ENCODE measurements at regions not wholly inside any gene's neighbourhood (a gene's known extent, or its start where the extent isn't known, plus 50 kb on each side); places are given as distances from the start of the nearest gene placed in this dataset.
"Not testable (repeated sequence)": the region's sequence is repeated elsewhere in the genome, so short reads cannot be mapped to it uniquely, and the experiment has no call there.

GRCh38 chr1:221587013-221587412, 154.9 kb downstream of the DUSP10 start:
- no CpG with 5 or more reads among the region's 1 CpG for WGBS (ENCODE audit: insufficient coverage, low lambda C conversion rate)
- H3K27me3 ChIP-seq (ENCODE audit: control insufficient read depth, insufficient read depth, low read length); DNase-seq; H3K9me3 ChIP-seq (ENCODE audit: control insufficient read depth, low read depth, low read length); H3K27ac ChIP-seq (ENCODE audit: low read length); H3K4me3 ChIP-seq (ENCODE audit: low read length); H3K4me1 ChIP-seq (ENCODE audit: control insufficient read depth, insufficient read depth, low read length); H3K36me3 ChIP-seq (ENCODE audit: control insufficient read depth, insufficient read depth, low read length): not testable (repeated sequence)

DNA sequence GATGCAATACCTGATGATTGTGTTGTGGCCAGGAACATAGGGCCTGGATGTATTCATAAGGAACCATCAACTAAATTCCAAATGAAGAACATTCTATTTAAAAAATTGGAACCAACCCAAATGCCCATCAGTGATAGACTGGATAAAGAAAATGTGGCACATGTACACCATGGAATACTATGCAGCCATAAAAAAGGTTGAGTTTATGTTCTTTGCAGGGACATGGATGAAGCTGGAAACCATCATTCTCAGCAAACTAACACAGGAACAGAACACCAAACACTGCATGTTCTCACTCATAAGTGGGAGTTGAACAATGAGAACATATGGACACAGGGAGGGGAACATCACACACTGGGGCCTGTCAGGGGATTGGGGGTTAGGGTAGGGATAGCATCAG, 150.6 kb downstream of the DUSP10 start:
- not testable (repeated sequence) for H3K36me3 ChIP-seq (ENCODE audit: control insufficient read depth, insufficient read depth, low read length); DNase-seq; H3K4me1 ChIP-seq (ENCODE audit: control insufficient read depth, insufficient read depth, low read length)

DNA sequence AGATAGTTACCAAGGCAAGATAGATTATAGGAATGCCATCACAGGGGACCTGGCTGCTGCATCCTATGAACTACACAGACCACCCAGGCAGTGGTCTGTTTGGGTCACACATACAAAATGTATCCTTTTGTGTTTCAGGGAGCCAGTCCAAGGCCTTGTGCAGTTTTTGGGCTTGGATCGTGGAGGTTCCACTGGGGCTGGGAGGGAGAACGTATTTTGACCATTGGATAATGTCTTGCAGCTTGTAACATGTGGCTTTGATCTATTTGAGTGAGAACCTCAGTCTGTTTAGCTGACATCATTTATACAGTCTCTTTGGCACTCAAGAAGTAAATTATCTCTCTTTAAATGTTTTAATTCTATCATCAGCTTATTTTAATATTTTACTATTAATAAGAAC, 147.3 kb downstream of the DUSP10 start:
- H3K27ac ChIP-seq (ENCODE audit: low read length): no peak overlapping the region
- H3K9me3 ChIP-seq (ENCODE audit: control insufficient read depth, low read depth, low read length): no peaks in the 10 kb centered on the region
- H3K27me3 ChIP-seq (ENCODE audit: control insufficient read depth, insufficient read depth, low read length): no peaks in the 10 kb centered on the region
- H3K36me3 ChIP-seq (ENCODE audit: control insufficient read depth, insufficient read depth, low read length): no peaks in the 10 kb centered on the region
- no peaks in the 10 kb centered on the region for H3K4me1 ChIP-seq (ENCODE audit: control insufficient read depth, insufficient read depth, low read length)
- no CpG with 5 or more reads among the region's 2 CpGs for WGBS (ENCODE audit: insufficient coverage, low lambda C conversion rate)
- H3K4me3 ChIP-seq (ENCODE audit: low read length): no peak overlapping the region
- no peak for DNase-seq

More for the DNA sequence above, 150.6 kb downstream of the DUSP10 start:
- not testable (repeated sequence) for H3K9me3 ChIP-seq (ENCODE audit: control insufficient read depth, low read depth, low read length); H3K27ac ChIP-seq (ENCODE audit: low read length); H3K27me3 ChIP-seq (ENCODE audit: control insufficient read depth, insufficient read depth, low read length); H3K4me3 ChIP-seq (ENCODE audit: low read length)

GRCh38 chr1:221598122-221598521, 143.8 kb downstream of the DUSP10 start:
- Histone ChIP-seq H3K4me1 (ENCODE audit: control insufficient read depth, insufficient read depth, low read length) (no peaks in the 10 kb centered on the region), H3K4me3 (ENCODE audit: low read length) (no peak overlapping the region), H3K36me3 (ENCODE audit: control insufficient read depth, insufficient read depth, low read length) (no peaks in the 10 kb centered on the region), H3K27me3 (ENCODE audit: control insufficient read depth, insufficient read depth, low read length) (no peaks in the 10 kb centered on the region), H3K9me3 (ENCODE audit: control insufficient read depth, low read depth, low read length) (no peaks in the 10 kb centered on the region), H3K27ac (ENCODE audit: low read length) (no peak overlapping the region)
- no CpG with 5 or more reads among the region's 6 CpGs for WGBS (ENCODE audit: insufficient coverage, low lambda C conversion rate)
- no peak for DNase-seq

DNA sequence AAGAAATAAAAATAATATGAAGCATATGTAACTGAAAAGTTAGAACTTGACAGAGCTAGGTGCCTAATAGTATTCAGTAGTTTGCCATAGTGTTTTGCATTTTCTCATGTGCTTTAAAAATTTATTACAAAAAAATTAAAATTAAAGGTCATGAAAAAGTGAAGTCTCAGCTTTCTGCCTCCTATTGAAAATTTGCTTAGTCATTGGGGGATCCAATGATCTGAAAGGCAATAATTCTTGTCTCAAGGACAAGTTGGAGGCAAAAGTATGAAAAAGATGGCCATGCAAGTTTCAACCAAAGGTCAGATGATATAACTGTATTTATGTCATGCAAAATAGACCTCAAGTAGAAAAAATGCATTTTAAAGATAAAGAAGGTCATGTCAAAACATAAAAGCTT, 140.7 kb downstream of the DUSP10 start:
- H3K4me3 ChIP-seq (ENCODE audit: low read length): no peak overlapping the region
- DNase-seq: no peak
- H3K27ac ChIP-seq (ENCODE audit: low read length): no peak overlapping the region
- no peaks in the 10 kb centered on the region for H3K36me3 ChIP-seq (ENCODE audit: control insufficient read depth, insufficient read depth, low read length)
- no peaks in the 10 kb centered on the region for H3K4me1 ChIP-seq (ENCODE audit: control insufficient read depth, insufficient read depth, low read length)
- H3K9me3 ChIP-seq (ENCODE audit: control insufficient read depth, low read depth, low read length): no peaks in the 10 kb centered on the region
- H3K27me3 ChIP-seq (ENCODE audit: control insufficient read depth, insufficient read depth, low read length): no peaks in the 10 kb centered on the region

GRCh38 chr1:221602830-221603229, 139.1 kb downstream of the DUSP10 start:
- H3K4me3 ChIP-seq (ENCODE audit: low read length): no peak overlapping the region
- no peak for DNase-seq
- H3K9me3 ChIP-seq (ENCODE audit: control insufficient read depth, low read depth, low read length): no peaks in the 10 kb centered on the region
- no peak overlapping the region for H3K27ac ChIP-seq (ENCODE audit: low read length)
- no peaks in the 10 kb centered on the region for H3K27me3 ChIP-seq (ENCODE audit: control insufficient read depth, insufficient read depth, low read length)
- 82% methylated on average over 2 of the region's 2 CpGs for WGBS (ENCODE audit: insufficient coverage, low lambda C conversion rate)
- no peaks in the 10 kb centered on the region for H3K4me1 ChIP-seq (ENCODE audit: control insufficient read depth, insufficient read depth, low read length)
- H3K36me3 ChIP-seq (ENCODE audit: control insufficient read depth, insufficient read depth, low read length): no peaks in the 10 kb centered on the region

DNA sequence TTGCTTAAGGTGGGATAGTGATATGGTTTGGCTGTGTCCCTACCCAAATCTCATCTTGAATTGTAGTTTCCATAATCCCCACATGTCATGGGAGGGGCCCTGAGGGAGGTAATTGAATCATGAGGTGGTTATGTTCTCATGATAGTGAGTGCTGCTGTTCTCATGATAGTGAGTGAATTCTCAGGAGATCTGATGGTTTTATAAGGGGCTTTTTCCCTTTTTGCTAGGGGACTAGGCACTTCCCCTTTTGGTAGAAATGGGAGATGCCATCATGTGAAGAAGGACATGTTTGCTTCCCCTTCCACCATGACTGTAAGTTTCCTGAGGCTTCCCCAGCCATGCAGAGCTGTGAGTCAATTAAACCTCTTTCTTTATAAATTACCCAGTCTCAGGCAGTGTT, 137.5 kb downstream of the DUSP10 start:
- not testable (repeated sequence) for H3K4me1 ChIP-seq (ENCODE audit: control insufficient read depth, insufficient read depth, low read length); H3K36me3 ChIP-seq (ENCODE audit: control insufficient read depth, insufficient read depth, low read length); H3K4me3 ChIP-seq (ENCODE audit: low read length); H3K27ac ChIP-seq (ENCODE audit: low read length); DNase-seq; H3K27me3 ChIP-seq (ENCODE audit: control insufficient read depth, insufficient read depth, low read length); H3K9me3 ChIP-seq (ENCODE audit: control insufficient read depth, low read depth, low read length)

GRCh38 chr1:221604948-221605347, 136.9 kb downstream of the DUSP10 start:
- Histone ChIP-seq H3K4me1 (ENCODE audit: control insufficient read depth, insufficient read depth, low read length) (no peaks in the 10 kb centered on the region), H3K36me3 (ENCODE audit: control insufficient read depth, insufficient read depth, low read length) (no peaks in the 10 kb centered on the region), H3K27me3 (ENCODE audit: control insufficient read depth, insufficient read depth, low read length) (no peaks in the 10 kb centered on the region), H3K4me3 (ENCODE audit: low read length) (no peak overlapping the region), H3K27ac (ENCODE audit: low read length) (no peak overlapping the region), H3K9me3 (ENCODE audit: control insufficient read depth, low read depth, low read length) (no peaks in the 10 kb centered on the region)
- DNase-seq: no peak

GRCh38 chr1:221605569-221605968, 136.3 kb downstream of the DUSP10 start:
- H3K36me3 ChIP-seq (ENCODE audit: control insufficient read depth, insufficient read depth, low read length): no peaks in the 10 kb centered on the region
- DNase-seq: no peak
- H3K9me3 ChIP-seq (ENCODE audit: control insufficient read depth, low read depth, low read length): no peaks in the 10 kb centered on the region
- 33% methylated on average over 1 of the region's 1 CpG for WGBS (ENCODE audit: insufficient coverage, low lambda C conversion rate)
- H3K4me3 ChIP-seq (ENCODE audit: low read length): no peak overlapping the region
- no peaks in the 10 kb centered on the region for H3K4me1 ChIP-seq (ENCODE audit: control insufficient read depth, insufficient read depth, low read length)
- no peaks in the 10 kb centered on the region for H3K27me3 ChIP-seq (ENCODE audit: control insufficient read depth, insufficient read depth, low read length)
- no peak overlapping the region for H3K27ac ChIP-seq (ENCODE audit: low read length)

GRCh38 chr1:221606256-221606655, 135.6 kb downstream of the DUSP10 start:
- H3K4me1 ChIP-seq (ENCODE audit: control insufficient read depth, insufficient read depth, low read length): no peaks in the 10 kb centered on the region
- H3K27ac ChIP-seq (ENCODE audit: low read length): no peak overlapping the region
- no peak for DNase-seq
- 83% methylated on average over 2 of the region's 4 CpGs for WGBS (ENCODE audit: insufficient coverage, low lambda C conversion rate)
- H3K9me3 ChIP-seq (ENCODE audit: control insufficient read depth, low read depth, low read length): no peaks in the 10 kb centered on the region
- no peaks in the 10 kb centered on the region for H3K36me3 ChIP-seq (ENCODE audit: control insufficient read depth, insufficient read depth, low read length)
- no peak overlapping the region for H3K4me3 ChIP-seq (ENCODE audit: low read length)
- H3K27me3 ChIP-seq (ENCODE audit: control insufficient read depth, insufficient read depth, low read length): no peaks in the 10 kb centered on the region

- Histone ChIP-seq H3K27ac (ENCODE audit: low read length) (no peak overlapping the region), H3K36me3 (ENCODE audit: control insufficient read depth, insufficient read depth, low read length) (no peaks in the 10 kb centered on the region), H3K4me3 (ENCODE audit: low read length) (no peak overlapping the region), H3K4me1 (ENCODE audit: control insufficient read depth, insufficient read depth, low read length) (no peaks in the 10 kb centered on the region), H3K9me3 (ENCODE audit: control insufficient read depth, low read depth, low read length) (no peaks in the 10 kb centered on the region), H3K27me3 (ENCODE audit: control insufficient read depth, insufficient read depth, low read length) (no peaks in the 10 kb centered on the region)
- DNase-seq: no peak
Measured at GRCh38 chr1:221608835-221609320, 133.0 kb downstream of the DUSP10 start.

GRCh38 chr1:221611656-221612046, 130.2 kb downstream of the DUSP10 start:
- DNase-seq: no peak
- Histone ChIP-seq H3K9me3 (ENCODE audit: control insufficient read depth, low read depth, low read length) (no peaks in the 10 kb centered on the region), H3K4me3 (ENCODE audit: low read length) (no peak overlapping the region), H3K27ac (ENCODE audit: low read length) (no peak overlapping the region), H3K27me3 (ENCODE audit: control insufficient read depth, insufficient read depth, low read length) (no peaks in the 10 kb centered on the region), H3K4me1 (ENCODE audit: control insufficient read depth, insufficient read depth, low read length) (no peaks in the 10 kb centered on the region), H3K36me3 (ENCODE audit: control insufficient read depth, insufficient read depth, low read length) (no peaks in the 10 kb centered on the region)
- 44% methylated on average over 2 of the region's 2 CpGs for WGBS (ENCODE audit: insufficient coverage, low lambda C conversion rate)

Measured in large intestine (tissue), 3 donors.